GM12878 (cell line): ENCODE measurements at regions not wholly inside any gene's neighbourhood (a gene's known extent, or its start where the extent isn't known, plus 50 kb on each side); places are given as distances from the start of the nearest gene placed in this dataset.

Experiments
- ATAC-seq: fragments of 200-7000 bp; cut with Tn5 transposase; 3 replicates; pipeline ENCODE4 v1.9.1; 2020; ENCODE audit warnings: mild to moderate bottlenecking, moderate library complexity
- BruUV-seq: library from RNA; stranded (reverse); fragments of 400-500 nt; replicated peaks from 2 replicates; lab custom pipeline; 2021; lab: Mats Ljungman, UMichigan
- CTCF ChIA-PET: fragments of 300-600 bp; sonication (Branson Sonifier 250); formaldehyde crosslinking; extraction: SDS; loops from one replicate; lab custom pipeline; 2021; ENCODE audit warnings: inconsistent platforms; lab: Yijun Ruan, JAX
- POLR2A ChIA-PET: fragments of 350-600 bp; formaldehyde crosslinking; extraction: SDS; loops from one replicate; lab custom pipeline; 2021; ENCODE audit warnings: inconsistent platforms; lab: Charles Lee
- RAD21 ChIA-PET: fragments of 300-600 bp; sonication (Branson Sonifier 250); formaldehyde crosslinking; loops from one replicate; lab custom pipeline; 2023; ENCODE audit warnings: antibody characterized with exemption; ENCODE audit not compliant: unreplicated experiment; lab: Charles Lee
- SMC1A ChIA-PET: fragments of 300-600 bp; sonication (Branson Sonifier 250); formaldehyde crosslinking; loops from one replicate; lab custom pipeline; 2023; ENCODE audit not compliant: unreplicated experiment, uncharacterized antibody; lab: Charles Lee
- DNase-seq: peaks from one replicate; pipeline ENCODE4 v3.0.0-alpha.2; 2011; ENCODE audit warnings: low read depth, low spot score
- FAIRE-seq: peaks from 3 replicates; lab custom pipeline; 2011; peaks lifted over from hg19 to GRCh38; lab: Jason Lieb, UNC
- H2AFZ ChIP-seq: 2 replicates; pipeline ENCODE4 v1.6.0; 2011; ENCODE audit warnings: low read depth, low read length, control low read depth; ENCODE audit not compliant: control insufficient read depth
- H3K27ac ChIP-seq: 2 replicates; pipeline ENCODE4 v1.5.1; 2011; ENCODE audit warnings: control low read depth; ENCODE audit not compliant: control insufficient read depth, insufficient read depth
- H3K27me3 ChIP-seq, 2 experiments: replicated peaks in 1 of 2; 2 replicates each; pipeline versions ENCODE4 v1.6.0 to v1.6.1; 2011; ENCODE audit warnings: low read length in 1 of 2; ENCODE audit not compliant: control insufficient read depth in 2 of 2, insufficient read depth in 2 of 2
- H3K36me3 ChIP-seq, 2 experiments: 2 replicates each; pipeline ENCODE4 v1.5.1; 2011; ENCODE audit warnings: low read length in 1 of 2; ENCODE audit not compliant: control insufficient read depth in 2 of 2, insufficient read depth in 2 of 2
- H3K4me1 ChIP-seq: 2 replicates; pipeline ENCODE4 v1.6.1; 2011; ENCODE audit warnings: mild to moderate bottlenecking, low read length, moderate library complexity, mixed read lengths; ENCODE audit not compliant: control insufficient read depth, insufficient read depth
- H3K4me2 ChIP-seq: 2 replicates; pipeline ENCODE4 v1.6.0; 2011; ENCODE audit warnings: control low read depth; ENCODE audit not compliant: control insufficient read depth, insufficient read depth
- H3K4me3 ChIP-seq: fragments of 200-600 bp; sonication (generic); 2 replicates; pipeline ENCODE4 v1.5.1; 2016
- H3K79me2 ChIP-seq: 2 replicates; pipeline ENCODE4 v1.6.0; 2011; ENCODE audit warnings: low read length; ENCODE audit not compliant: control insufficient read depth, insufficient read depth
- H3K9ac ChIP-seq: 2 replicates; pipeline ENCODE4 v1.8.0; 2011; ENCODE audit warnings: low read length, control low read depth, mixed read lengths; ENCODE audit not compliant: control insufficient read depth, insufficient read depth
- H3K9me3 ChIP-seq: replicated peaks from 3 replicates; pipeline ENCODE4 v1.5.1; 2011; ENCODE audit warnings: mild to moderate bottlenecking, low read length; ENCODE audit not compliant: control insufficient read depth, insufficient read depth
- H4K20me1 ChIP-seq: 2 replicates; pipeline ENCODE4 v1.6.0; 2011; ENCODE audit not compliant: control insufficient read depth, insufficient read depth
- NFYB ChIP-seq: IDR thresholded peaks from 2 replicates; pipeline ENCODE4 v1.6.1; 2011; ENCODE audit warnings: low read depth, mild to moderate bottlenecking, low read length, improper control_type of control experiment, moderate library complexity; ENCODE audit not compliant: insufficient read depth
- PML ChIP-seq: IDR thresholded peaks from 2 replicates; pipeline ENCODE4 v1.6.1; 2012; ENCODE audit warnings: low read length, inconsistent platforms
- SREBF1 ChIP-seq: IDR thresholded peaks from 2 replicates; pipeline ENCODE4 v1.6.1; 2012; ENCODE audit warnings: mild to moderate bottlenecking, low read length
- STAT1 ChIP-seq: fragments of 450-650 bp; conservative IDR thresholded peaks from 2 replicates; pipeline ENCODE4 v1.6.1; 2014; ENCODE audit warnings: antibody characterized with exemption, mild to moderate bottlenecking
- TCF3 ChIP-seq: IDR thresholded peaks from 2 replicates; pipeline ENCODE4 v1.6.1; 2012; ENCODE audit warnings: low read depth, mild to moderate bottlenecking, low read length, borderline replicate concordance; ENCODE audit not compliant: insufficient read depth
- ZNF217 ChIP-seq: fragments of 450-650 bp; IDR thresholded peaks from 2 replicates; pipeline ENCODE4 v1.6.1; 2017; ENCODE audit warnings: antibody characterized with exemption, mild to moderate bottlenecking
- ZSCAN29 ChIP-seq: fragments of 450-650 bp; IDR thresholded peaks from 2 replicates; pipeline ENCODE4 v1.6.1; 2017; ENCODE audit warnings: mild to moderate bottlenecking, moderate library complexity
- WGBS: methylation state at CpG from one replicate; pipeline ENCODE4 v1.1.6; 2016; ENCODE audit warnings: low lambda C conversion rate; ENCODE audit not compliant: insufficient replicate concordance, insufficient coverage; ENCODE audit errors: missing lambda C conversion rate; 5-methylcytosine and 5-hydroxymethylcytosine counted together
- in situ Hi-C: fragments of 300-500 bp; cut with MboI; formaldehyde crosslinking; loops from 9 replicates; pipeline ENCODE4 v1.14.3; 2018; ENCODE audit warnings: mixed read lengths
- intact Hi-C: fragments of 100-400 bp; cut with micrococcal nuclease; formaldehyde crosslinking; loops from one replicate; pipeline ENCODE4 v1.14.2; 2022; ENCODE audit not compliant: unreplicated experiment
- TF ChIP-seq, protein P1 (sequence below): IDR thresholded peaks from 2 replicates; pipeline ENCODE4 v1.6.1; 2012; ENCODE audit warnings: low read length, inconsistent platforms
- TF ChIP-seq, protein P2 (sequence below): fragments of 450-650 bp; IDR thresholded peaks from 2 replicates; pipeline ENCODE4 v1.6.1; 2017; ENCODE audit warnings: antibody characterized with exemption, mild to moderate bottlenecking, moderate library complexity
- TF ChIP-seq, protein P3 (sequence below): fragments of 450-650 bp; IDR thresholded peaks from 2 replicates; pipeline ENCODE4 v1.6.1; 2017; ENCODE audit warnings: mild to moderate bottlenecking, moderate library complexity

DNA sequence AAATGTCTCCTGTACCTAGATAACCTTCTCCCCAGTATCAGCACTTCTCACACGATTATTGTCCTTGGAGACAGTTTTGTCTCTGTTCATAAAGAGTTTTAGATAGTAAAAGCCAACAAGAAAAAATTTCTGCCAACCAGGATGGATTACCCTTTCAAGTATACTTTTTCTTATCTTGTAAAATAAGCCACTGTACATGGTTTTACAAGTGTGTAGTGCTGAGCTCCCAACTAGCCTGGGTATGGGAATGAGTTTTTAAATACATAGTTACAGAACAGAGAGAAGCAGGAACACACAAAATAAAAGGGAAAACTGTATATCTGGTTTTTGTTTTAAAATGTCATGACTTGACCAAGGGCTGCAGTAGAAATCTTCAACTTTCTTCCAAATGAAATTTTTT lies 76.7 kb downstream of the C18orf54 start:
- CTCF ChIA-PET: no interaction called here
- H2AFZ ChIP-seq: no peak overlapping the region
- no peaks in the 10 kb centered on the region; a peak in 1 of 4 replicates for H3K27me3 ChIP-seq
- H3K9ac ChIP-seq: no peak overlapping the region
- FAIRE-seq (no peak), DNase-seq (no peak), ATAC-seq (no peak)
- in situ Hi-C loops (no loop called here), intact Hi-C loops (no loop called here)
- no peak overlapping the region for H3K27ac ChIP-seq
- SMC1A ChIA-PET: no interaction called here
- no peaks in the 10 kb centered on the region for H3K36me3 ChIP-seq
- RAD21 ChIA-PET: no interaction called here
- no peaks in the 10 kb centered on the region for H3K9me3 ChIP-seq
- no peaks in the 10 kb centered on the region for H3K4me1 ChIP-seq
- 0% methylated on average over 1 of the region's 1 CpG for WGBS
- no TSS peak for BruUV-seq
- H3K79me2 ChIP-seq: no peaks in the 10 kb centered on the region
- no peak overlapping the region for H3K4me3 ChIP-seq
- no peaks in the 10 kb centered on the region for H4K20me1 ChIP-seq
- POLR2A ChIA-PET: no interaction called here
- no peak overlapping the region for H3K4me2 ChIP-seq
- TF ChIP-seq, protein P1, sequence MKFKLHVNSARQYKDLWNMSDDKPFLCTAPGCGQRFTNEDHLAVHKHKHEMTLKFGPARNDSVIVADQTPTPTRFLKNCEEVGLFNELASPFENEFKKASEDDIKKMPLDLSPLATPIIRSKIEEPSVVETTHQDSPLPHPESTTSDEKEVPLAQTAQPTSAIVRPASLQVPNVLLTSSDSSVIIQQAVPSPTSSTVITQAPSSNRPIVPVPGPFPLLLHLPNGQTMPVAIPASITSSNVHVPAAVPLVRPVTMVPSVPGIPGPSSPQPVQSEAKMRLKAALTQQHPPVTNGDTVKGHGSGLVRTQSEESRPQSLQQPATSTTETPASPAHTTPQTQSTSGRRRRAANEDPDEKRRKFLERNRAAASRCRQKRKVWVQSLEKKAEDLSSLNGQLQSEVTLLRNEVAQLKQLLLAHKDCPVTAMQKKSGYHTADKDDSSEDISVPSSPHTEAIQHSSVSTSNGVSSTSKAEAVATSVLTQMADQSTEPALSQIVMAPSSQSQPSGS: no peak

DNA sequence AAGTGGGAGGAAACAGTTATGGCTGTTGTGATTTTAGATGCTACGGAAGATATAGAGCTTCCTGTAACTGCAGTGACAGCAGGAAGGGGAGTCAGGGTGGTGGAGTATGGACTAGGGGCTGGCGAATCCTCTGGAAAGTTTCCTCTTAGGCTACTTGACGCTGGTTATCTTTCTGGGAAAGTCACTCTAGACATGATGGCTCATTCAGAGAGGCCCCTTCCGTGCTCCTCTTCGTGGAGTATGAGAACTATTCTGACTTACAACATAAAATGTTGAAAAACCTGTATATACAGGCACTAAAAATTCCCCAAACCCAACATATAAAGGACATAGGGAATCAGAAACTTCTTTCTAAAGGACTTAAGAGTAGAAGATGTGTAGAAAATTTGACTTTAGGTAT lies 78.8 kb downstream of the C18orf54 start:
- no peak overlapping the region for H3K9ac ChIP-seq
- no peak overlapping the region for H3K4me3 ChIP-seq
- in situ Hi-C loops (no loop called here), intact Hi-C loops (no loop called here)
- H3K4me1 ChIP-seq: no peaks in the 10 kb centered on the region
- SMC1A ChIA-PET: interaction anchor here (0.8 kb wide), 1 partner anchor 13 kb away, joined by 5 read pairs; no protein-coding TSS in a partner anchor
- H3K4me2 ChIP-seq: no peak overlapping the region
- no peaks in the 10 kb centered on the region; a peak in 1 of 4 replicates for H3K27me3 ChIP-seq
- no peak for FAIRE-seq
- CTCF ChIA-PET: interaction anchor here (2.1 kb wide), 1 partner anchor 11 kb away, joined by 7 read pairs; no protein-coding TSS in a partner anchor
- RAD21 ChIA-PET: no interaction called here
- 32% methylated on average over 5 of the region's 5 CpGs for WGBS
- no peak for ATAC-seq
- POLR2A ChIA-PET: no interaction called here
- H3K27ac ChIP-seq: no peak overlapping the region
- no peaks in the 10 kb centered on the region for H3K9me3 ChIP-seq
- no peaks in the 10 kb centered on the region for H3K79me2 ChIP-seq
- no peaks in the 10 kb centered on the region for H4K20me1 ChIP-seq
- no peak for DNase-seq
- no peaks in the 10 kb centered on the region for H3K36me3 ChIP-seq
- no TSS peak for BruUV-seq
- no peak overlapping the region for H2AFZ ChIP-seq
- TF ChIP-seq, protein P2, sequence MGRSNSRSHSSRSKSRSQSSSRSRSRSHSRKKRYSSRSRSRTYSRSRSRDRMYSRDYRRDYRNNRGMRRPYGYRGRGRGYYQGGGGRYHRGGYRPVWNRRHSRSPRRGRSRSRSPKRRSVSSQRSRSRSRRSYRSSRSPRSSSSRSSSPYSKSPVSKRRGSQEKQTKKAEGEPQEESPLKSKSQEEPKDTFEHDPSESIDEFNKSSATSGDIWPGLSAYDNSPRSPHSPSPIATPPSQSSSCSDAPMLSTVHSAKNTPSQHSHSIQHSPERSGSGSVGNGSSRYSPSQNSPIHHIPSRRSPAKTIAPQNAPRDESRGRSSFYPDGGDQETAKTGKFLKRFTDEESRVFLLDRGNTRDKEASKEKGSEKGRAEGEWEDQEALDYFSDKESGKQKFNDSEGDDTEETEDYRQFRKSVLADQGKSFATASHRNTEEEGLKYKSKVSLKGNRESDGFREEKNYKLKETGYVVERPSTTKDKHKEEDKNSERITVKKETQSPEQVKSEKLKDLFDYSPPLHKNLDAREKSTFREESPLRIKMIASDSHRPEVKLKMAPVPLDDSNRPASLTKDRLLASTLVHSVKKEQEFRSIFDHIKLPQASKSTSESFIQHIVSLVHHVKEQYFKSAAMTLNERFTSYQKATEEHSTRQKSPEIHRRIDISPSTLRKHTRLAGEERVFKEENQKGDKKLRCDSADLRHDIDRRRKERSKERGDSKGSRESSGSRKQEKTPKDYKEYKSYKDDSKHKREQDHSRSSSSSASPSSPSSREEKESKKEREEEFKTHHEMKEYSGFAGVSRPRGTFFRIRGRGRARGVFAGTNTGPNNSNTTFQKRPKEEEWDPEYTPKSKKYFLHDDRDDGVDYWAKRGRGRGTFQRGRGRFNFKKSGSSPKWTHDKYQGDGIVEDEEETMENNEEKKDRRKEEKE: no peak
- TF ChIP-seq, protein P3, sequence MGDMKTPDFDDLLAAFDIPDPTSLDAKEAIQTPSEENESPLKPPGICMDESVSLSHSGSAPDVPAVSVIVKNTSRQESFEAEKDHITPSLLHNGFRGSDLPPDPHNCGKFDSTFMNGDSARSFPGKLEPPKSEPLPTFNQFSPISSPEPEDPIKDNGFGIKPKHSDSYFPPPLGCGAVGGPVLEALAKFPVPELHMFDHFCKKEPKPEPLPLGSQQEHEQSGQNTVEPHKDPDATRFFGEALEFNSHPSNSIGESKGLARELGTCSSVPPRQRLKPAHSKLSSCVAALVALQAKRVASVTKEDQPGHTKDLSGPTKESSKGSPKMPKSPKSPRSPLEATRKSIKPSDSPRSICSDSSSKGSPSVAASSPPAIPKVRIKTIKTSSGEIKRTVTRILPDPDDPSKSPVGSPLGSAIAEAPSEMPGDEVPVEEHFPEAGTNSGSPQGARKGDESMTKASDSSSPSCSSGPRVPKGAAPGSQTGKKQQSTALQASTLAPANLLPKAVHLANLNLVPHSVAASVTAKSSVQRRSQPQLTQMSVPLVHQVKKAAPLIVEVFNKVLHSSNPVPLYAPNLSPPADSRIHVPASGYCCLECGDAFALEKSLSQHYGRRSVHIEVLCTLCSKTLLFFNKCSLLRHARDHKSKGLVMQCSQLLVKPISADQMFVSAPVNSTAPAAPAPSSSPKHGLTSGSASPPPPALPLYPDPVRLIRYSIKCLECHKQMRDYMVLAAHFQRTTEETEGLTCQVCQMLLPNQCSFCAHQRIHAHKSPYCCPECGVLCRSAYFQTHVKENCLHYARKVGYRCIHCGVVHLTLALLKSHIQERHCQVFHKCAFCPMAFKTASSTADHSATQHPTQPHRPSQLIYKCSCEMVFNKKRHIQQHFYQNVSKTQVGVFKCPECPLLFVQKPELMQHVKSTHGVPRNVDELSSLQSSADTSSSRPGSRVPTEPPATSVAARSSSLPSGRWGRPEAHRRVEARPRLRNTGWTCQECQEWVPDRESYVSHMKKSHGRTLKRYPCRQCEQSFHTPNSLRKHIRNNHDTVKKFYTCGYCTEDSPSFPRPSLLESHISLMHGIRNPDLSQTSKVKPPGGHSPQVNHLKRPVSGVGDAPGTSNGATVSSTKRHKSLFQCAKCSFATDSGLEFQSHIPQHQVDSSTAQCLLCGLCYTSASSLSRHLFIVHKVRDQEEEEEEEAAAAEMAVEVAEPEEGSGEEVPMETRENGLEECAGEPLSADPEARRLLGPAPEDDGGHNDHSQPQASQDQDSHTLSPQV: no peak
- TF ChIP-seq ZNF217 (no peak), TCF3 (no peak), PML (no peak), ZSCAN29 (no peak), SREBF1 (no peak), STAT1 (no peak), NFYB (no peak)
